A549 (cell line): ENCODE measurements at regions not wholly inside any gene's neighbourhood (a gene's known extent, or its start where the extent isn't known, plus 50 kb on each side); places are given as distances from the start of the nearest gene placed in this dataset.

Experiments
- CTCF ChIP-seq: fragments of >200 bp; sonication (Bioruptor Twin); formaldehyde crosslinking; IDR thresholded peaks from 3 replicates; pipeline ENCODE4 v1.5.1; 2016
- HMGXB4 ChIP-seq: fragments of 250-450 bp; sonication (Bioruptor Pico); IDR thresholded peaks from 2 replicates; pipeline ENCODE4 v1.5.0; 2021; ENCODE audit warnings: mild to moderate bottlenecking, moderate library complexity, borderline replicate concordance
- KDM1A ChIP-seq: fragments of 200-600 bp; sonication (generic); IDR thresholded peaks from 2 replicates; pipeline ENCODE4 v1.6.1; 2016; ENCODE audit warnings: low read depth, mild to moderate bottlenecking
- POLR2A ChIP-seq: IDR thresholded peaks from 2 replicates; pipeline ENCODE4 v1.6.1; 2012; ENCODE audit warnings: mild to moderate bottlenecking, low read length
- ZNF302 ChIP-seq: fragments of 250-450 bp; sonication (Bioruptor Pico); IDR thresholded peaks from 2 replicates; pipeline ENCODE4 v1.9.0; 2021; ENCODE audit warnings: inconsistent platforms, mild to moderate bottlenecking, moderate library complexity

- TF ChIP-seq CTCF (no peak), HMGXB4 (no peak), POLR2A (no peak), KDM1A (no peak), ZNF302 (CRISPR knock-in tag) (no peak)
Measured at GRCh38 chr2:217475101-217475500, 527.7 kb downstream of the TNS1 start.
